ENCODE measurements at regions not wholly inside any gene's neighbourhood (a gene's known extent, or its start where the extent isn't known, plus 50 kb on each side); places are given as distances from the start of the nearest gene placed in this dataset.

DNA sequence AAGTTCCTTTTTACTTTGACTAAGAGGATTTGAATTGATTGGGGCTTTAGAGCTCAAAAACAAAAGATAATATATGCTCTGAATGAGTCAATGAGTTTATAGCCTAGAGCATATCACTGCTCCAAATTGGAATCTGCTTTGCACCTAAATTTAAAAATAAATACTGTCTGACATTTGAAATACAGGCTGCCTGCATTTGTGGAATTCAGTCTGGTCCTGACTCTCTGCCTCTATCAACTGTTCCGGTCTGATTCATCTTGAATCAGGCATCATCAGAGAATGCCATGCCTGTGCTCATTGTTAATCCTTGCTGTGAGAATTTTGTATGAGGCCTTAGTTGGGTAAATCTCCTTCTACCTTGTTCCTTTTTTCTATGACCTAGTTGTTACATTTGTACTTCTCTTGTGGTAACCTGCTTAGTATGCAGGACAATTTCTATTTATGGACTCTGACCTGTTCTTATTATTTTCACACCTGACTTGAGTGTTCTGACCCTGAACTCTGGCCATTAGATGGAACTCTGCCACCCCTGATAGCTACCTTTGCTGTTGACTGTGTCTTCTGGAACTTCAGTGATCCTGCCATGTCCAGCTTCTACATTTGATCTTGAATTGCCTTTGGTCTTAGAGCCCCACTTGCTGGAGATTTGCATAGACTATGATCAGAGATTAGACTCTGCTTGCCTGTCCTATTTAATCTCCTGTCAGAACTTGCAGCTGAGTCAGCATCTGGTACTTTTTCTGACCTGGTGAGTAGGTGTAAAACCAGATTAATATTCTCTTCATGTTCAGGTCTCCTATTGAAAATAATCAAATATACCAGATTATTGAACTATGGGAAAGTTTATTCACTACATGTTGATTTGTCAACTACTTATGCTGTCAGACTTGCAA, 442.7 kb upstream of the HS3ST5 start:
- POLR2A ChIA-PET, result no interaction called here
- dilution Hi-C loops (cut with MboI; ENCODE audit: extremely low pct_ligation_motif_present, low sequenced_read_pairs), result no loop called here
- FAIRE-seq (no peak), DNase-seq (ENCODE audit: low read depth, low spot score) (no peak)
- H3K36me3 ChIP-seq (ENCODE audit: control insufficient read depth in 2 of 2, extremely low read depth in 1 of 2, insufficient read depth in 2 of 2, low read length in 2 of 2), result no peaks in the 10 kb centered on the region
- H3K4me3 ChIP-seq (replicated peaks in 1 of 3; ENCODE audit: insufficient read depth in 1 of 3, low read depth in 1 of 3, low read length in 3 of 3), result no peak overlapping the region
- no peak overlapping the region for H3K4me2 ChIP-seq (ENCODE audit: insufficient read depth, low read length)
- H3K27me3 ChIP-seq (ENCODE audit: control insufficient read depth in 2 of 2, insufficient read depth in 2 of 2, low read length in 2 of 2), result no peaks in the 10 kb centered on the region
- CTCF ChIA-PET, result interaction anchor here (1.9 kb wide), 1 partner anchor 10 kb away, joined by 6 read pairs; no protein-coding TSS in a partner anchor
- TF ChIP-seq JUN (IDR thresholded peaks at IDR 0.05; ENCODE audit: borderline replicate concordance, insufficient read depth, insufficient read length, low read depth) (no peak), POLR2A (IDR thresholded peaks at IDR 0.05; ENCODE audit: low read depth, low read length) (no peak), MYC (IDR thresholded peaks at IDR 0.05; ENCODE audit: low read depth, low read length) (no peak)
- TF ChIP-seq, protein P1, sequence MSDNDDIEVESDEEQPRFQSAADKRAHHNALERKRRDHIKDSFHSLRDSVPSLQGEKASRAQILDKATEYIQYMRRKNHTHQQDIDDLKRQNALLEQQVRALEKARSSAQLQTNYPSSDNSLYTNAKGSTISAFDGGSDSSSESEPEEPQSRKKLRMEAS (IDR thresholded peaks at IDR 0.05; ENCODE audit: insufficient read depth, insufficient read length), result no peak
- H3K79me2 ChIP-seq (ENCODE audit: control insufficient read depth, insufficient read depth, low read length), result no peaks in the 10 kb centered on the region
- no peak overlapping the region for H3K27ac ChIP-seq (ENCODE audit: insufficient read depth, low read depth, low read length)
- no peaks in the 10 kb centered on the region for H4K20me1 ChIP-seq (replicated peaks; ENCODE audit: control insufficient read depth, extremely low read depth, insufficient read depth, low read length)
- no peaks in the 10 kb centered on the region for H3K4me1 ChIP-seq (ENCODE audit: control insufficient read depth, extremely low read depth, insufficient read depth, low read length)
- peaks cover 8% of the 10 kb centered on the region for H3K9me3 ChIP-seq (replicated peaks; ENCODE audit: control insufficient read depth, insufficient read depth, low read length)
- intact Hi-C loops (cut with micrococcal nuclease), result no loop called here
- no TSS peak for BruUV-seq (replicated peaks)
- H2AFZ ChIP-seq (ENCODE audit: low read depth, low read length), result no peak overlapping the region
- H3K9me1 ChIP-seq (replicated peaks; ENCODE audit: control insufficient read depth, extremely low read depth, insufficient read depth, low read length), result no peaks in the 10 kb centered on the region
- H3K9ac ChIP-seq (replicated peaks; ENCODE audit: extremely low read depth, insufficient read depth, low read length), result no peak overlapping the region

DNA sequence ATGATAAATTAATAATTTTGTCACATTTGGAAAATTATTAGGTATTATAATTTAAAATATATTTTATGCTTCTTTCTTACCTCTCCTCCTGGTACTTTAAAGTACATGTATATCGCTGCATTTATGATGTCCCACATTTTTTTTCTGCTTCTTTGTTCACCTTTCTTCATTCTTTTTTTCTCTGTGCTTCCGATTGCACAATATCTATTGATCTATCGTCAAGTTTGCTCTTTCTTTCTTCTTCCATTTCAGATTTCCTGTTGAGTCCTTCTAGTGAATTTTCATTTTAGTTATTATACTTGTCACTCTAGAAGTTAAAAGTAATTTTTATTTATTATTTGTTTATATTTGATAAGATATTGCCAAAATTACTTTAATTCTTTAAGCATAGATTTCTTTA, 441.0 kb upstream of the HS3ST5 start:
- no peaks in the 10 kb centered on the region for H3K79me2 ChIP-seq (ENCODE audit: control insufficient read depth, insufficient read depth, low read length)
- H4K20me1 ChIP-seq (replicated peaks; ENCODE audit: control insufficient read depth, extremely low read depth, insufficient read depth, low read length), result no peaks in the 10 kb centered on the region
- ChIA-PET CTCF (no interaction called here), POLR2A (no interaction called here)
- H2AFZ ChIP-seq (ENCODE audit: low read depth, low read length), result no peak overlapping the region
- H3K36me3 ChIP-seq (ENCODE audit: control insufficient read depth in 2 of 2, extremely low read depth in 1 of 2, insufficient read depth in 2 of 2, low read length in 2 of 2), result no peaks in the 10 kb centered on the region
- dilution Hi-C loops (cut with MboI; ENCODE audit: extremely low pct_ligation_motif_present, low sequenced_read_pairs), result no loop called here
- H3K27me3 ChIP-seq (ENCODE audit: control insufficient read depth in 2 of 2, insufficient read depth in 2 of 2, low read length in 2 of 2), result no peaks in the 10 kb centered on the region
- H3K4me1 ChIP-seq (ENCODE audit: control insufficient read depth, extremely low read depth, insufficient read depth, low read length), result no peaks in the 10 kb centered on the region
- no peak overlapping the region for H3K4me2 ChIP-seq (ENCODE audit: insufficient read depth, low read length)
- no peak overlapping the region for H3K4me3 ChIP-seq (replicated peaks in 1 of 3; ENCODE audit: insufficient read depth in 1 of 3, low read depth in 1 of 3, low read length in 3 of 3)
- BruUV-seq (replicated peaks), result no TSS peak
- DNase-seq (ENCODE audit: low read depth, low spot score), result no peak
- no peak for FAIRE-seq
- no peaks in the 10 kb centered on the region for H3K9me1 ChIP-seq (replicated peaks; ENCODE audit: control insufficient read depth, extremely low read depth, insufficient read depth, low read length)
- H3K9ac ChIP-seq (replicated peaks; ENCODE audit: extremely low read depth, insufficient read depth, low read length), result no peak overlapping the region
- H3K27ac ChIP-seq (ENCODE audit: insufficient read depth, low read depth, low read length), result no peak overlapping the region
- TF ChIP-seq POLR2AphosphoS5 (IDR thresholded peaks at IDR 0.05; ENCODE audit: insufficient read depth, low read depth, low read length) (no peak), EZH2 (IDR thresholded peaks at IDR 0.05; ENCODE audit: borderline replicate concordance, low read depth, low read length, severe bottlenecking) (no peak), MYC (IDR thresholded peaks at IDR 0.05; ENCODE audit: low read depth, low read length) (no peak), FOS (IDR thresholded peaks at IDR 0.05; ENCODE audit: borderline replicate concordance, insufficient read depth, low read length) (no peak), POLR2A (IDR thresholded peaks at IDR 0.05; ENCODE audit: low read depth, low read length) (no peak), GATA2 (IDR thresholded peaks at IDR 0.05; ENCODE audit: insufficient read depth, insufficient read length, low read depth, low read length) (no peak), JUN (IDR thresholded peaks at IDR 0.05; ENCODE audit: borderline replicate concordance, insufficient read depth, insufficient read length, low read depth) (no peak)
- TF ChIP-seq, protein P1 (IDR thresholded peaks at IDR 0.05; ENCODE audit: insufficient read depth, insufficient read length), result no peak
- TF ChIP-seq, protein P2, sequence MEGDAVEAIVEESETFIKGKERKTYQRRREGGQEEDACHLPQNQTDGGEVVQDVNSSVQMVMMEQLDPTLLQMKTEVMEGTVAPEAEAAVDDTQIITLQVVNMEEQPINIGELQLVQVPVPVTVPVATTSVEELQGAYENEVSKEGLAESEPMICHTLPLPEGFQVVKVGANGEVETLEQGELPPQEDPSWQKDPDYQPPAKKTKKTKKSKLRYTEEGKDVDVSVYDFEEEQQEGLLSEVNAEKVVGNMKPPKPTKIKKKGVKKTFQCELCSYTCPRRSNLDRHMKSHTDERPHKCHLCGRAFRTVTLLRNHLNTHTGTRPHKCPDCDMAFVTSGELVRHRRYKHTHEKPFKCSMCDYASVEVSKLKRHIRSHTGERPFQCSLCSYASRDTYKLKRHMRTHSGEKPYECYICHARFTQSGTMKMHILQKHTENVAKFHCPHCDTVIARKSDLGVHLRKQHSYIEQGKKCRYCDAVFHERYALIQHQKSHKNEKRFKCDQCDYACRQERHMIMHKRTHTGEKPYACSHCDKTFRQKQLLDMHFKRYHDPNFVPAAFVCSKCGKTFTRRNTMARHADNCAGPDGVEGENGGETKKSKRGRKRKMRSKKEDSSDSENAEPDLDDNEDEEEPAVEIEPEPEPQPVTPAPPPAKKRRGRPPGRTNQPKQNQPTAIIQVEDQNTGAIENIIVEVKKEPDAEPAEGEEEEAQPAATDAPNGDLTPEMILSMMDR (IDR thresholded peaks at IDR 0.05; ENCODE audit: extremely low read depth in 1 of 2, insufficient read depth in 1 of 2, low read depth in 1 of 2, low read length in 2 of 2), result no peak
- intact Hi-C loops (cut with micrococcal nuclease), result no loop called here
- H3K9me3 ChIP-seq (replicated peaks; ENCODE audit: control insufficient read depth, insufficient read depth, low read length), result peaks cover 6% of the 10 kb centered on the region
